Caco-2 (cell line): ENCODE measurements at regions not wholly inside any gene's neighbourhood (a gene's known extent, or its start where the extent isn't known, plus 50 kb on each side); places are given as distances from the start of the nearest gene placed in this dataset.

ENCODE experiments used
- BruUV-seq: library from RNA; stranded (reverse); fragments of 400-500 nt; replicated peaks from 2 replicates; lab custom pipeline; 2021; lab: Mats Ljungman, UMichigan
- CTCF ChIA-PET: fragments of 300-600 bp; sonication (Branson Sonifier 250); formaldehyde crosslinking; loops from one replicate; lab custom pipeline; 2022; ENCODE audit warnings: antibody characterized with exemption; lab: Charles Lee
- POLR2A ChIA-PET: fragments of 300-600 bp; sonication (Branson Sonifier 250); formaldehyde crosslinking; loops from one replicate; lab custom pipeline; 2022; ENCODE audit warnings: antibody characterized with exemption; lab: Charles Lee
- DNase-seq, 2 experiments: peaks; one replicate each; pipeline versions ENCODE4 v3.0.0 to v3.0.0-alpha.2; 2020 to 2022
- H3K27me3 ChIP-seq: replicated peaks from 2 replicates; pipeline ENCODE4 v1.6.0; 2011; ENCODE audit warnings: low read length; ENCODE audit not compliant: control insufficient read depth, insufficient read depth
- H3K36me3 ChIP-seq: 2 replicates; pipeline ENCODE4 v1.5.1; 2011; ENCODE audit warnings: low read length; ENCODE audit not compliant: control insufficient read depth, insufficient read depth
- H3K4me1 ChIP-seq: fragments of 250-450 bp; sonication (Bioruptor Pico); 2 replicates; pipeline ENCODE4 v1.5.1; 2020; ENCODE audit warnings: mild to moderate bottlenecking
- H3K4me3 ChIP-seq: 2 replicates; pipeline ENCODE4 v1.5.1; 2011; ENCODE audit warnings: low read depth, mild to moderate bottlenecking, control low read depth, low read length
- H3K9me3 ChIP-seq: fragments of 250-450 bp; sonication (Bioruptor Pico); 2 replicates; pipeline ENCODE4 v1.5.1; 2020; ENCODE audit warnings: mild to moderate bottlenecking, moderate library complexity
- H3K27ac Mint-ChIP-seq: one replicate; pipeline ENCODE4 v1.8.0; 2022; ENCODE audit warnings: mixed read lengths; ENCODE audit not compliant: unreplicated experiment
- H3K27me3 Mint-ChIP-seq: one replicate; pipeline ENCODE4 v1.8.0; 2022; ENCODE audit warnings: mixed read lengths; ENCODE audit not compliant: insufficient read depth, unreplicated experiment
- H3K36me3 Mint-ChIP-seq: one replicate; pipeline ENCODE4 v1.8.0; 2022; ENCODE audit warnings: mild to moderate bottlenecking, mixed read lengths; ENCODE audit not compliant: insufficient read depth, unreplicated experiment
- H3K4me1 Mint-ChIP-seq: one replicate; pipeline ENCODE4 v1.8.0; 2022; ENCODE audit warnings: low read depth, mixed read lengths; ENCODE audit not compliant: unreplicated experiment
- H3K4me3 Mint-ChIP-seq: one replicate; pipeline ENCODE4 v1.8.0; 2022; ENCODE audit warnings: mild to moderate bottlenecking, moderate library complexity, mixed read lengths; ENCODE audit not compliant: unreplicated experiment
- H3K9me3 Mint-ChIP-seq: one replicate; pipeline ENCODE4 v1.8.0; 2022; ENCODE audit warnings: mixed read lengths; ENCODE audit not compliant: unreplicated experiment
- intact Hi-C: fragments of 100-400 bp; cut with micrococcal nuclease; formaldehyde crosslinking; loops from one replicate; pipeline ENCODE4 v1.10.0; 2022; ENCODE audit not compliant: unreplicated experiment
- TF ChIP-seq, protein P1 (sequence below), 2 experiments: fragments of 200-600 bp in 1 of 2; IDR thresholded peaks; 1 replicate in 1 of 2; 2 replicates in 1 of 2; pipeline versions ENCODE4 v1.5.1 to v1.8.0; 2011 to 2022; ENCODE audit warnings: antibody characterized with exemption in 1 of 2, control low read depth in 1 of 2, inconsistent platforms in 1 of 2, low read depth in 1 of 2, low read length in 1 of 2, mild to moderate bottlenecking in 1 of 2, moderate library complexity in 1 of 2; ENCODE audit not compliant: insufficient read depth in 1 of 2, severe bottlenecking in 1 of 2, unreplicated experiment in 1 of 2

DNA sequence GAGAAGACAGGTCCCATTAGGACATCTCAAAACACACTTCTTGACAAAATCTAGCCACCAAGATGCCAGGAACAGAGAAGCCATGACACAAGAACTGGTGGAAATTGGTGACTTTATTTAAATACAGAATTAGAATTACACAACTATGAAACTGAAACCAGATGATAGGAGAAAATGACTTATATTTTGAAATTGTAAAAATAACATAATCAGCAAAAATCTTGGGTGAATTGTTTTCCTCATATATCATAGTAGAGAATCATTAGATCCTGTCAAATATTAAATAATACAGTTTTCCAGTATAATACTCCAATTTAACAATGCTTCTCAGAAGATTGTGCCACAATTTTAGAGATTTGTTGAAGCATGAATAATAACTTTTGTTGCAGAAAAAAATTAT is 81.5 kb upstream of the MROH9 start:
- Mint-ChIP-seq H3K36me3 (no peaks in the 10 kb centered on the region), H3K27me3 (peaks cover 14% of the 10 kb centered on the region), H3K27ac (no peak overlapping the region), H3K4me1 (no peaks in the 10 kb centered on the region), H3K9me3 (no peaks in the 10 kb centered on the region), H3K4me3 (no peak overlapping the region)
- BruUV-seq: no TSS peak
- ChIA-PET POLR2A (no interaction called here), CTCF (no interaction called here)
- Histone ChIP-seq H3K9me3 (no peaks in the 10 kb centered on the region), H3K4me1 (no peaks in the 10 kb centered on the region), H3K4me3 (no peak overlapping the region), H3K36me3 (no peaks in the 10 kb centered on the region), H3K27me3 (no peaks in the 10 kb centered on the region)
- TF ChIP-seq, protein P1, sequence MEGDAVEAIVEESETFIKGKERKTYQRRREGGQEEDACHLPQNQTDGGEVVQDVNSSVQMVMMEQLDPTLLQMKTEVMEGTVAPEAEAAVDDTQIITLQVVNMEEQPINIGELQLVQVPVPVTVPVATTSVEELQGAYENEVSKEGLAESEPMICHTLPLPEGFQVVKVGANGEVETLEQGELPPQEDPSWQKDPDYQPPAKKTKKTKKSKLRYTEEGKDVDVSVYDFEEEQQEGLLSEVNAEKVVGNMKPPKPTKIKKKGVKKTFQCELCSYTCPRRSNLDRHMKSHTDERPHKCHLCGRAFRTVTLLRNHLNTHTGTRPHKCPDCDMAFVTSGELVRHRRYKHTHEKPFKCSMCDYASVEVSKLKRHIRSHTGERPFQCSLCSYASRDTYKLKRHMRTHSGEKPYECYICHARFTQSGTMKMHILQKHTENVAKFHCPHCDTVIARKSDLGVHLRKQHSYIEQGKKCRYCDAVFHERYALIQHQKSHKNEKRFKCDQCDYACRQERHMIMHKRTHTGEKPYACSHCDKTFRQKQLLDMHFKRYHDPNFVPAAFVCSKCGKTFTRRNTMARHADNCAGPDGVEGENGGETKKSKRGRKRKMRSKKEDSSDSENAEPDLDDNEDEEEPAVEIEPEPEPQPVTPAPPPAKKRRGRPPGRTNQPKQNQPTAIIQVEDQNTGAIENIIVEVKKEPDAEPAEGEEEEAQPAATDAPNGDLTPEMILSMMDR (IDR thresholded peaks at IDR 0.05; ENCODE audit: insufficient read depth in 1 of 2, low read depth in 1 of 2, low read length in 1 of 2, severe bottlenecking in 1 of 2, unreplicated experiment in 1 of 2): no peak
- intact Hi-C loops: no loop called here
- no peak for DNase-seq

DNA sequence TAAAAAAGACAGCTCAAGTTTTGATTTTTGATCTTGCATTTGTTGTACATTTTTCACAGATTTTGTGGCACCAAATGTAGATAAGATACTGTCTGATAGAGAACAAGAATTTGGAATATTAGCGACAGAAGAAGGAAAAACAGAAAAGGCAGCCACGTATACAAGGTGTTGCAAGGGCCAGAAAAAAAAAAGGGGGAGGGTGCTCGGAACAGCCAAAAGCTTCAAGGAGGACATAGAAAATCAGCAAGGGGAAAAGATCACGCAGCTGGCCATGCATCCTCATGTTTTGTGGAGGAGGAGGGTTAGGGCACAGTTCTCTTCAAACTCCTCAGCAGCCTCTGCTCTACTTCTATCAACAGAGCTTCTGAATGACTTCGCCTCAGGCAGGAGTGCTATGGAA is 80.7 kb upstream of the MROH9 start:
- Mint-ChIP-seq H3K9me3 (no peaks in the 10 kb centered on the region), H3K4me1 (no peaks in the 10 kb centered on the region), H3K27ac (no peak overlapping the region), H3K4me3 (no peak overlapping the region), H3K27me3 (peaks cover 14% of the 10 kb centered on the region), H3K36me3 (no peaks in the 10 kb centered on the region)
- H3K27me3 ChIP-seq: no peaks in the 10 kb centered on the region
- intact Hi-C loops: no loop called here
- H3K4me1 ChIP-seq: no peaks in the 10 kb centered on the region
- BruUV-seq: no TSS peak
- no peaks in the 10 kb centered on the region for H3K9me3 ChIP-seq
- no peaks in the 10 kb centered on the region for H3K36me3 ChIP-seq
- CTCF ChIA-PET: no interaction called here
- POLR2A ChIA-PET: no interaction called here
- TF ChIP-seq, protein P1 (IDR thresholded peaks at IDR 0.05; ENCODE audit: insufficient read depth in 1 of 2, low read depth in 1 of 2, low read length in 1 of 2, severe bottlenecking in 1 of 2, unreplicated experiment in 1 of 2): no peak
- no peak overlapping the region for H3K4me3 ChIP-seq
- DNase-seq: no peak

DNA sequence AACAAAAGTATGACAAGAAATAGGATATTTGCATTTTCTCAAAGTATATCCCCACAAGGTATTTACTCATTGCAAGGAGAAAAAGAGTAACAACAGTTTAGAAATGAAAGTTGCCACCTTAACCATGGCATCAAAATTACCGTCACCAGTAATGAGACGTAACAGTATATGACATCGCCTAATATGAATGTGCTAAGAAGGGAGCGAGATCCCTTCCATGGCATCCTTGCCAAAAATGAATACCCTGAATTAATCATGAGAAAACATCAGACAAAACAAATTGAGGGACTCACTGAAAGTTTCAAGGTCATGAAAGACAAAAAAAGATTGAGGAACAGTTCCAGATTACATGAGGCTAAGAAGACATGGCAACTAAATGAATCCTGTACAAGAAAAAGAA is 78.9 kb upstream of the MROH9 start:
- H3K36me3 Mint-ChIP-seq: no peaks in the 10 kb centered on the region
- H3K27ac Mint-ChIP-seq: no peak overlapping the region
- CTCF ChIA-PET: no interaction called here
- intact Hi-C loops: no loop called here
- no peak overlapping the region for H3K4me3 Mint-ChIP-seq
- H3K9me3 Mint-ChIP-seq: no peaks in the 10 kb centered on the region
- BruUV-seq: no TSS peak
- Histone ChIP-seq H3K4me3 (no peak overlapping the region), H3K4me1 (no peaks in the 10 kb centered on the region), H3K36me3 (no peaks in the 10 kb centered on the region), H3K27me3 (no peaks in the 10 kb centered on the region), H3K9me3 (no peaks in the 10 kb centered on the region)
- no peaks in the 10 kb centered on the region for H3K4me1 Mint-ChIP-seq
- peaks cover 11% of the 10 kb centered on the region for H3K27me3 Mint-ChIP-seq
- POLR2A ChIA-PET: no interaction called here
- TF ChIP-seq, protein P1 (IDR thresholded peaks at IDR 0.05; ENCODE audit: insufficient read depth in 1 of 2, low read depth in 1 of 2, low read length in 1 of 2, severe bottlenecking in 1 of 2, unreplicated experiment in 1 of 2): no peak
- no peak for DNase-seq
